Right renal pelvis (tissue), 4 donors: ENCODE measurements at regions not wholly inside any gene's neighbourhood (a gene's known extent, or its start where the extent isn't known, plus 50 kb on each side); places are given as distances from the start of the nearest gene placed in this dataset.

Source experiments
- DNase-seq, 4 donors: peaks; one replicate each; pipeline ENCODE4 v3.0.0-alpha.2; 2013; ENCODE audit warnings: low read depth in 4 of 4, low spot score in 3 of 4, missing footprints in 1 of 4

GRCh38 chr2:23221901-23222300, 163.1 kb upstream of the KLHL29 start:
- DNase-seq, result no peak

DNA sequence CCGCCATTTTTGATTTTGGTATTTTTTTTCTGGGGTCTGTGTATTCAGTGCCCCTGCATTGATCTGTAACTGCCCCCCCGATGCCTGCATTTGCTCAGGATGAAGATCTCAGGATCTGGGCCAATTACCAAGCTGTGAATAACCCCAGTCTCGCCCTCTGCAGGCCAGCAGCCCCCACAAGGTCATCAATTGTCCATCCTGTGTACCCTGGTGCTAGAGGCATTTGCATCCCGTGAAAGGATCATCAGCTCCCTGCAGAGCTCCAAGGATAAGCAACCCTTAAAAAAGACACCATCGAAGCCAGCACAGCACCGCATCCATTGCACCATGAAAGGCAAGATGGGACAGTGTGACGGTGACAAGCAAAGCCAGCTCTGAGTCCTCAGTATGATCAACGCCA, 154.1 kb upstream of the KLHL29 start:
- no peak for DNase-seq

GRCh38 chr2:23231865-23232264, 153.1 kb upstream of the KLHL29 start:
- DNase-seq, result no peak

DNA sequence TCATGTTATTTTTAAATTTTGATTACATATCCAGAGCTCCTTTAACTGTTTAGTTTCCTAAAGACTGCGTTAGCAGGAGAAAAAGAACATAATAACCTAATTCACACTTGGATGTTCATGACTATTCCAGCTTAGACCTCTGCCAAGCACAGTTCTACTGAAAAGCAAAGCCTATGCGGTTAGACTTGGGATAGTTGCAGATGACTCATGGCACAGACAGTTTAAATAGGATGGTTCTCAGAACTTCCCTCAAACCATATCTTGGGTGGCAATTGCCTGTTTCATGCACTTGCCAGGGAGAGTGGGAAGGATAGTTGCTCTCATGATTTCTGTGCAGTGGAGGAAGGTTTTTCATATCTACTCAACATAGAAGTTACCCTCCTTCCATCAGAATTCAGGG, 149.7 kb upstream of the KLHL29 start:
- no peak for DNase-seq

DNA sequence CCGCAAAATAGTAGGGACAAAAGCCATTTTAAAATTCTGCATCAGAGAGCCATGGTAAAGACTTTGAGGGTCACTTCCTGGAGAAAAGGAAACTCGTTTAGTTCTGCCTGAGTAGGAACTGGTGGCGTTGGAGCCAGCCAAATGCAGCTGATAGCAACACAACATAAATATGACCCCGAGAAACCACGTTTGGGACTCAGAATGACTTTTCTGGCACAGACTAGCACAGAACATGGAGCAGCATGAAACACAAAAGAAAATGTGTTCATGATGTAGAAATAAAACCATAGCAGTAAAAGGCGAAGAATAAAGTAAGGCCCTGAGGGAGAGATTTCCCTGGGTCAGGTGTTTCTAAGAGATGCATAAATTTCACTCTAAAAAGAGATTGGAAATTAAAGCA, 149.2 kb upstream of the KLHL29 start:
- no peak for DNase-seq

DNA sequence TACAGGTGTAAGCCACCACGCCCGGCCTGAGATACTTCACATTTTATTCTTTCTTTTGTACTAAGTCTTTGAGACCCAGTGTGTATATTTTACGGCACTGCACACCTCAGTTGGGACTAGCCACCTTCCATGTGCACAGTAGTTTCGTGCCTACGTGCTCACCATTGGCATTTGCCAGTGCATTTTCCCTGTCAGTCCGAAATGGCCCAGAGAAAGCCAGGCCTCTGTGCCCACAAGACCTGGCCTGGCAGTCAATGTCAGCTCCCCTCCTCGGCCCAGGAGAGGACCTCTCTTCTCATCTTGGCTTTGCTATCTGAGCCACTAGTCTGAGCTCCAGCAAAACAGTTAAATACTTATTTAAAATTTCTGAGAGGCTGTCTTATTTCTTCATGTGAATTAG, 147.8 kb upstream of the KLHL29 start:
- no peak for DNase-seq

DNA sequence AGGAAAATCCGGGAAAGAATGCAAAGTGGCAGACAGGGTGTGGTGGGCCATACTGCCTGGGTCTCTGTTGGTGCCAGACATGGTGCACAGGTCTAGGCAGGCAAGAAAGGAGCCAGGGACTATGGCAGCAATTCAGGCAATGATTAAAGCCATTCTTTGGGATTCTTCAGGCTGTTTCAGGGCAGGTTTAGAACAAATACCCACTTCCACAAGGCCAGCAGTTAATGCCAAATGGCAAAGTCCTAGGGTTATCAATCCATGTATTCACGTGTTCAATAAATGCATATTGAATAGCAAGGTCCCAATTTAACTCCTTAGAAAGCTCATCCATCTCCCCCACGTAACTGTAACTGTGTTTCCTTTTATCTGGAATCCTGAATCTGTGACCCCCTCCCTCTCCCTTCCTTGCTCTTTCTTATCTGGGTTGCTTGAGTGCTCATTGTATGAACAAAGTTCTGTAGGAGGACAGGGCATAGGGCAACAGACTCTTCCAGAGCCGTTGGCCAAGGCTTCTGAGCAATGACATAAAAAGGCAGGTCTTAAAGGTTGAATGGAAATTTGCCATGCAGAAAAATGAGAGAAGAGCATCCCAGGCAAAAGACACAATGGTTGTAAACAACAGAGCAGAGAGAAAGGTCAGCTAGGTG, 146.8 kb upstream of the KLHL29 start:
- DNase-seq, result no peak

DNA sequence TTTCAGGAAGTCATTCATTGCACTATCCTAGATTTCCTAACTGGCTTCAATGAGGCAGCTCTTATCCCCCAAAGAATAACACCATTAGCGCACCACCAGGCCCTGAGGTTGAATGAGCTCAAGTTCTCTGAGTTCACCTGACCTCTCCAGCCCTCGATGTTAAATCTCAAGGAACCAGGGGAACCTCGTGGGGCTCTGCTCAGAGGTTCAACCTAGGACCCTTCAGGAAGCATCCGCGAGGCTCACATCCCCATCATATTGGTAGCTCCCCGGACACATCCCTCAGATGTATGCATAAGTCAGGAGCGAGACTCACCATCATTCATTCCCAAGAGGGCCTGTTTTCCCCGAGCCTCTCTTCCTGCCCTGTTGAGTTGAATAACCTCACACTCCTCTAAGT, 145.6 kb upstream of the KLHL29 start:
- DNase-seq, result no peak

DNA sequence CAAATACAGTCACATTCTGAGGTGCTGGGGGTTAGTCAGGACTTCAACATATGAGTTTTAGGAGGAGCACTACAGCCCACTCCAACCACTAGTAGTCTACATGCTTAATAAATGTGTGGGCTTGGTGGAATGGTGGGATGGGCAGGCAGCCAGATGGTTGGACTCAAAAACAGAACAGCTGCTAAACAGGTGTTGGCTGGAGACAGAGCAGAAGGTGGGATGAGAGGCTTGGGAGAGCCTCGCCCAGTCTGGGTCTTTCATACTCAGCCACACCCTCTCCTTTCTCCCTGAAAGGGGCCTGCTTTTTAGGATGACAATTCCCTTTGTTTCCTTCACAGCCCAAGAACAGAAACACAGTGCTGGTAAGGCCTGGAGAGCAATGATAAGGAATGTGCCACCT, 143.9 kb upstream of the KLHL29 start:
- DNase-seq, result no peak

DNA sequence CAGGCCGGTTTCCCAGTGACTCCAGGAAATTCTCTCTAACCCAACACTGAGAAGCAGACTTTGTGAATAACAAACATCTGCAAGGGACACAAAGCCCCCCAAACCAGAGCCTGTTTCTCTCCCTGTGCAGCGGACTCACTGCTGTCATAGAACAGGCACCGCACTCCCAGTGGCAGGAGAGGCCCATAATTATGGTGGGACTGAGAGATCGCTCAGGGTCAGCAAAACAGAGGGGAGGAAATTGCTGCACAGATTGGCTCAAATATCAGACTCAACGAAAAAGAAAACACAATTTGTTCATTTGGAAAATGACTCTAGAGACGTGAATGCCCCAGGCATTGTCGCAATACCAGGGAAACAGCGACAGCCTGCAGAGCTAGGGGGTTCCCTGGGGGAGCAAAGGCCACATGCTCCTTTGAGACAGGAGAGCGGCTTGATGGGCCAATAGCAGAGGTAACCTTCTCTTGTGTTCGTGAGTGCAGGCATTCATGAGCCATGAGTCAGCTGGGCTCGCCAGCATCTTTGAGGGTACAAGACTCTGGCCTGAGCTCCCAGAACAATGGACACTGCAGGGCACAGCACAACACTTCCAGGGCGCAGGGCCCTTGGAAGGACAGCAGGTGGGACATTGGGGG, 143.3 kb upstream of the KLHL29 start:
- no peak for DNase-seq

GRCh38 chr2:23243073-23243659, 141.8 kb upstream of the KLHL29 start:
- no peak for DNase-seq

- no peak for DNase-seq
Measured at GRCh38 chr2:23244617-23245016, 140.4 kb upstream of the KLHL29 start.

- DNase-seq, result no peak
Measured at GRCh38 chr2:23246992-23247683, 137.8 kb upstream of the KLHL29 start.

GRCh38 chr2:23248667-23249066, 136.3 kb upstream of the KLHL29 start:
- DNase-seq, result no peak

DNA sequence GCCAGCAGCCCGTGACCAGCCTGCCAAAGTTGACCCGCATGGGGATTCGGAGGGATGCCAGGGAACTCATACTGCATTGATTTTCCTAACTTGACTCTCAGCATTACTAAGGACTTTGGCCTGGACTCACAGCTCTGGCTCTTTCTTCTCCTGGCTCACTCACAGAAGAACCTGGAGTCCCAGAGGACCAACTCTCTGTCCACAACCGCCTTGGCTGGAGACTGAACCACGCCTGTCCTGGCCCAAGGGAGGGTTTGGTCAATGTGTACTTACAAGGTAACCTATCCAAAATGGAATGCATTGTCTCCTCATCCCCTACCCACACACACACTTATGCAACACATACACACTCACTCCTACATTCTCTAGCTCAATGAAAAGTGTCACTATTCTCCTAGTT, 135.6 kb upstream of the KLHL29 start:
- DNase-seq, result no peak

GRCh38 chr2:23250371-23250770, 134.6 kb upstream of the KLHL29 start:
- DNase-seq, result no peak

DNA sequence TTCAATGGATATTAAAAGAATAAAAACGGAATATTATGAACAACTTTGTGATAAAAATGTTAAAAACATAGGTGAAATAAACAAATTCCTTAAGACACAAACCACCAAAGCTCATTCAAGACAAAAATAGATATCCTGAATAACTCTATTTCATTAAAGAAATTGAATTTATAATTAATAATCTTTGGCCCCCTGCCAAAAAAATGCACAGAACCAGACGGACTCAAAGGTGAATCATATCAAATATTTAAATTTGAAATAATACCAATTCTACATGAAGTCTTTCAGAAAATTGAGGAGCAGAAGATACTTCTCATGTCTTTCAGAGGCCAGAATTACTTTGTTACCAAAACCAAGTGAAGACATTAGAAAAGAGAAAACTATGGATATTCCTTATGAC, 128.3 kb upstream of the KLHL29 start:
- no peak for DNase-seq

DNA sequence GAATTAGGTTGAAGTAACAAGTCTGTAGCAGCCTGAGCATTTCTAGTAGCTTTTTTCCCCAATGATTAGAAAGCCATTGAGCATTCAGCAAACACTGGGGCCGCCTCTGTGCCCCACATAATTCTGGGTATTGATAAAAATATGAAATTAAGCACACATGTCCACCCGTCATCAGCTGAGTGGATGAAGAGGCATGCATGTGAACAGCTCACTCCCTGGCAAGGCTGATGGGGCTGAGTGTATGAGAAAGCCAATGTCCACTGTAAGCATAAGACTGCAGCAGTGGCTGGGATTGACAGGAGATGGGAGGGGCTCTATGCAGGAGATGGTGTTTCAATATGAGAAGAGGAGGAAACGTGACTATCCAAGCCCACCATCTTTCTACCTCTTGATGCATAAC, 124.4 kb upstream of the KLHL29 start:
- DNase-seq, result no peak

DNA sequence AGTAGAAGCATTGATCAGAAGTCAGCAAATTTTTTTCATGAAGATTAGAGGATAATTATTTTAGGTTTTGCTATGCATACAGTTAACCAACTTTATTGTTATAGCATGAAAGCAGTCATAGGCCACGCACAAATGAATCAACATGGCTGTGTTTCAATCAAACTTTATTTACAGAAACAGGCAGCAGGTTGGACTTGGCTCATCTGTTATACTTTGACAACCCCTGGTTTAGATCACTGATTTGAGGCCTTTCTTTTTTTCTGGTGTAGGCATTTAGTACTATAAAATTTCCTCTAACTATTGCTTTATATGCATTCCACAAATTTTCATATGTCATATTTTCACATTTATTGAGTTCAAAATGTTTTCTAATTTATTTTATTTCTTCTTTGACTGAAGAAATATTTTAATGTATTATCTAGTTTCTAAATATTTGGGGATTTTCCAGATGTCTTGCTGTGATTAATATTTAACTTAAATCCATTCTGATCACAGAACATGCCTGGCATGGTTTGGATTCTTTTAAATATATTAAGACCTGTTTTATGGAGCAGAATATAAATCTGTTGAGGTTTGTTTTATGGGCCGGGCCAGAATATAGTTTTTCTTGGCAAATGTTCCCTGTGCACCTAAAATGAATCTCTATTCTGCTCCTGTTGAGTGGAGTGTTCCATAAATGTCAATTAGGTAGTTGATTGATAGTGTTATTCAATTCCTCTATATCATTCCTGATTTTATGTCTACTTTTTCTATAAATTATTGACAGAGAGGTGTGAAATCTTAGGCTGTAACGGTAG, 116.3 kb upstream of the KLHL29 start:
- DNase-seq, result no peak

DNA sequence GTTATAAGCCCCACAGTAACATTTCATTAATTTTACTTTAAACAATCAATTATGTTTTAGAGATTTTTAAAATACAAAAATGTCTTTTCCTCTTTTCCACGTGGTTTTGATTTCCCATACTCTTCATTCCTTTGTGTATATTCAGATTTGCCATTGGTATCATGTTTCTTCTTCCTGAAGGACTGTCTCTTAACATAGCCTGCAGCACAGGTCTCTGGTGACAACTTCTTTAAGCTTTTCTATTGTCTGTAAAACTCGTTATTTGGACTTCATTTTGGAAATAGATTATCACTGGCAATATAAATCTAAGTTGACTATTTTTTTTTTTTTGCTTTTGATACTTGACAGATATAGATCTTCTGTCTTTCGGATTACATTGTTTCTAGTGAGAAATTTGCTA, 115.2 kb upstream of the KLHL29 start:
- DNase-seq, result no peak

DNA sequence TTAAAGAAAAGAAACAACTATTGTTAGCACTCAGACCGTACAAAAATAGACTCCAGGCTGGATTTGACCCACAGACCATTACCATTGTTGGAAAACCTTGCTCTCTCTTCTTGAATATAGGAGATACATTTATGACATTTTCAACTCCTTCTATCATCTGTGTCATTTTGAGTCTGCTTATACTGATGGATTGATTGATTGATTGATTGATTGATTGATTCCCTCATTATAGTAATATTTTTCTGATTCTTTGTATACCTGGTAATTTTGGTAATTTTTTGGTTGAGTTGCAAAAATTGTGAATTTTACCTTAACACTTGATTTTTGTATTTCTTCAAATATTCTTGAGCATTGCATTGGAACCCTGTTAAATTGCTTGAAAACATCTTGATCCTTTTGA, 114.2 kb upstream of the KLHL29 start:
- no peak for DNase-seq
